Stomach (tissue), 4 donors: ENCODE measurements at regions not wholly inside any gene's neighbourhood (a gene's known extent, or its start where the extent isn't known, plus 50 kb on each side); places are given as distances from the start of the nearest gene placed in this dataset.

Experiments
- POLR2A ChIP-seq, 4 donors: fragments of 450-650 bp; IDR thresholded peaks; one replicate each; pipeline ENCODE4 v1.6.1; 2016; ENCODE audit warnings: antibody characterized with exemption in 4 of 4, control low read depth in 2 of 4, mild to moderate bottlenecking in 1 of 4, moderate library complexity in 1 of 4
- TF ChIP-seq, protein P1 (sequence below), 7 experiments: fragments of 450-650 bp in 4 of 7; fragments of 200-600 bp in 3 of 7; sonication (generic) in 3 of 7; IDR thresholded peaks; one replicate each; pipeline ENCODE4 v1.5.1; 2016 to 2019; ENCODE audit warnings: antibody characterized with exemption in 7 of 7, control low read depth in 2 of 7, mild to moderate bottlenecking in 1 of 7

- TF ChIP-seq, protein P1, sequence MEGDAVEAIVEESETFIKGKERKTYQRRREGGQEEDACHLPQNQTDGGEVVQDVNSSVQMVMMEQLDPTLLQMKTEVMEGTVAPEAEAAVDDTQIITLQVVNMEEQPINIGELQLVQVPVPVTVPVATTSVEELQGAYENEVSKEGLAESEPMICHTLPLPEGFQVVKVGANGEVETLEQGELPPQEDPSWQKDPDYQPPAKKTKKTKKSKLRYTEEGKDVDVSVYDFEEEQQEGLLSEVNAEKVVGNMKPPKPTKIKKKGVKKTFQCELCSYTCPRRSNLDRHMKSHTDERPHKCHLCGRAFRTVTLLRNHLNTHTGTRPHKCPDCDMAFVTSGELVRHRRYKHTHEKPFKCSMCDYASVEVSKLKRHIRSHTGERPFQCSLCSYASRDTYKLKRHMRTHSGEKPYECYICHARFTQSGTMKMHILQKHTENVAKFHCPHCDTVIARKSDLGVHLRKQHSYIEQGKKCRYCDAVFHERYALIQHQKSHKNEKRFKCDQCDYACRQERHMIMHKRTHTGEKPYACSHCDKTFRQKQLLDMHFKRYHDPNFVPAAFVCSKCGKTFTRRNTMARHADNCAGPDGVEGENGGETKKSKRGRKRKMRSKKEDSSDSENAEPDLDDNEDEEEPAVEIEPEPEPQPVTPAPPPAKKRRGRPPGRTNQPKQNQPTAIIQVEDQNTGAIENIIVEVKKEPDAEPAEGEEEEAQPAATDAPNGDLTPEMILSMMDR (IDR thresholded peaks at IDR 0.05): no peak
- TF ChIP-seq POLR2A (IDR thresholded peaks at IDR 0.05): no peak
Observed at GRCh38 chr12:14253496-14253895, 112.0 kb upstream of the ATF7IP start.
